Adrenal gland (tissue), 9 donors: ENCODE measurements at regions not wholly inside any gene's neighbourhood (a gene's known extent, or its start where the extent isn't known, plus 50 kb on each side); places are given as distances from the start of the nearest gene placed in this dataset.

ENCODE experiments used
- DNase-seq, 7 donors: peaks; one replicate each; pipeline ENCODE4 v3.0.0-alpha.2; 2019 to 2020
- H3K27ac ChIP-seq, 5 donors: fragments of 200-600 bp; sonication (generic) in 4 of 5; 1 replicate in 3 of 5; 2 replicates in 2 of 5; pipeline versions ENCODE4 v1.5.1 to v1.8.0; 2016 to 2020; ENCODE audit warnings: mild to moderate bottlenecking in 1 of 5
- H3K27me3 ChIP-seq: fragments of 200-600 bp; 2 replicates; pipeline ENCODE4 v1.8.0; 2021
- H3K36me3 ChIP-seq, 2 donors: fragments of 200-600 bp; replicated peaks in 1 of 2; 1 replicate in 1 of 2; 2 replicates in 1 of 2; pipeline versions ENCODE4 v1.5.1 to v1.8.0; 2018 to 2022
- H3K4me1 ChIP-seq, 2 donors: fragments of 200-600 bp; replicated peaks in 1 of 2; 1 replicate in 1 of 2; 2 replicates in 1 of 2; pipeline versions ENCODE4 v1.5.1 to v1.8.0; 2018 to 2021
- H3K4me3 ChIP-seq, 4 donors: fragments of 200-600 bp; sonication (generic) in 3 of 4; one replicate each; pipeline ENCODE4 v1.5.1; 2016 to 2018
- H3K9me3 ChIP-seq, 3 donors: fragments of 200-600 bp; sonication (generic) in 1 of 3; replicated peaks in 1 of 3; 1 replicate in 2 of 3; 2 replicates in 1 of 3; pipeline versions ENCODE4 v1.5.1 to v1.8.0; 2016 to 2021
- POLR2A ChIP-seq, 2 donors: fragments of 450-650 bp; IDR thresholded peaks; one replicate each; pipeline ENCODE4 v1.6.1; 2017; ENCODE audit warnings: antibody characterized with exemption in 2 of 2, mild to moderate bottlenecking in 2 of 2, moderate library complexity in 1 of 2
- WGBS, 4 donors: extraction: QIAGEN DNeasy Blood & Tissue Kit in 2 of 4; methylation state at CpG; one replicate each; pipeline versions ENCODE4 v1.1.5 to v1.1.7; 2013 to 2017; 5-methylcytosine and 5-hydroxymethylcytosine counted together
- intact Hi-C, 2 donors: fragments of 100-400 bp; cut with DNase I; formaldehyde crosslinking; loops; one replicate each; pipeline versions ENCODE4 v1.14.1 to v1.15.0; 2022 to 2023
- TF ChIP-seq, protein P1 (sequence below), 6 experiments: fragments of 450-650 bp in 4 of 6; fragments of 200-600 bp in 2 of 6; sonication (generic) in 1 of 6; IDR thresholded peaks; 1 replicate in 5 of 6; 2 replicates in 1 of 6; pipeline versions ENCODE4 v1.5.1 to v1.8.0; 2016 to 2021; ENCODE audit warnings: antibody characterized with exemption in 6 of 6, mild to moderate bottlenecking in 2 of 6, moderate library complexity in 1 of 6
- donor health status: healthy with polysubstance abuse.
- donor health status: Bipolar disorder and iron deficiency.
- donor health status: DM: yes; HTN: yes; CAD: no.
- donor health status: DM: no; HTN: no; CAD: no.
- donor health status: DM: no; HTN: no; CAD: no.

DNA sequence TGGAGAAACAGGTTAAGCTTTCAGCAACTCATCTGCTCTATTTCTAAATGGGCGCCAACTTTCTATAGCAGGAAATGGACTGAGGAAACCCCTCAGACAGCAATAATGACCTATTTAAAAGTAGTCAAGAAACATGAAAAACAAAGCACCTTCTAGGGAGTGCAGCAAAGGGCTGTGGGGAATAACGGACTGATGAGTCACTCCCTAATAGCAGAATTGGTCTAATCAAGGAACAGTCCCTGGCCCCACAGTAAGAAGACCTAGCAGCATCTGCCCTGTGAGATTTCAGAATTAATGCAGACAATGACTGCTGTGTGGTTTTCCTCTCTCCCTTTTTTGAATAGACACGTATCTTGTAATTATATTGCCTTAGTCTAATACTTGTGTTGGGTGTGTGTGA is 602.9 kb downstream of the IPMK start:
- no peak for DNase-seq
- no peaks in the 10 kb centered on the region for H3K4me1 ChIP-seq
- no peak overlapping the region for H3K27ac ChIP-seq
- no peaks in the 10 kb centered on the region for H3K27me3 ChIP-seq
- TF ChIP-seq, protein P1, sequence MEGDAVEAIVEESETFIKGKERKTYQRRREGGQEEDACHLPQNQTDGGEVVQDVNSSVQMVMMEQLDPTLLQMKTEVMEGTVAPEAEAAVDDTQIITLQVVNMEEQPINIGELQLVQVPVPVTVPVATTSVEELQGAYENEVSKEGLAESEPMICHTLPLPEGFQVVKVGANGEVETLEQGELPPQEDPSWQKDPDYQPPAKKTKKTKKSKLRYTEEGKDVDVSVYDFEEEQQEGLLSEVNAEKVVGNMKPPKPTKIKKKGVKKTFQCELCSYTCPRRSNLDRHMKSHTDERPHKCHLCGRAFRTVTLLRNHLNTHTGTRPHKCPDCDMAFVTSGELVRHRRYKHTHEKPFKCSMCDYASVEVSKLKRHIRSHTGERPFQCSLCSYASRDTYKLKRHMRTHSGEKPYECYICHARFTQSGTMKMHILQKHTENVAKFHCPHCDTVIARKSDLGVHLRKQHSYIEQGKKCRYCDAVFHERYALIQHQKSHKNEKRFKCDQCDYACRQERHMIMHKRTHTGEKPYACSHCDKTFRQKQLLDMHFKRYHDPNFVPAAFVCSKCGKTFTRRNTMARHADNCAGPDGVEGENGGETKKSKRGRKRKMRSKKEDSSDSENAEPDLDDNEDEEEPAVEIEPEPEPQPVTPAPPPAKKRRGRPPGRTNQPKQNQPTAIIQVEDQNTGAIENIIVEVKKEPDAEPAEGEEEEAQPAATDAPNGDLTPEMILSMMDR (IDR thresholded peaks at IDR 0.05): no peak
- TF ChIP-seq POLR2A (IDR thresholded peaks at IDR 0.05): no peak
- H3K36me3 ChIP-seq: no peaks in the 10 kb centered on the region
- intact Hi-C loops: no loop called here
- no peak overlapping the region for H3K4me3 ChIP-seq
- no peaks in the 10 kb centered on the region for H3K9me3 ChIP-seq
- WGBS, 4 donors: 70 to 78% (median 73%) methylated on average over 3 of the region's 3 CpGs

DNA sequence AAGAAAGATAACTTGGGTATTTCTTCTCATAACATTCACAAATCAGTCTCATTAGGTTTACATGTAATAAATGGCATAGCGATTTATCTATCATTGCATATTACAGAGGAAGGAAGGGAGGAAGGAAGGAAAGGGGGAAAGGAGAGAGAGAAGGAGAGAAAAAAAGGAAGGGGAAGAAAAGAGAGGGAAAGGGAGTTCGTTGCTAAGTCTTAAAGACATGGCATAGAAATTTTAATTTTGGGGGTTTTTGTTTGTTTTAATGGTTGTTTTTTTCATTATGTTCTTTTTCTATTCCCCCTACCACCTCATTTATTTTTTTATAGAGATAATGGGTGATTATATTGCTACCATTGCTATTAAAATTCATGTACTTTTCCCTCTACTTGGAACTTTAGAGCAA is 604.3 kb downstream of the IPMK start:
- Histone ChIP-seq H3K27me3 (no peaks in the 10 kb centered on the region), H3K9me3 (no peaks in the 10 kb centered on the region), H3K4me3 (no peak overlapping the region), H3K4me1 (no peaks in the 10 kb centered on the region), H3K27ac (no peak overlapping the region), H3K36me3 (no peaks in the 10 kb centered on the region)
- no peak for DNase-seq
- WGBS, 4 donors: 72 to 79% (median 75%) methylated on average over 2 of the region's 2 CpGs
- intact Hi-C loops: no loop called here
- TF ChIP-seq, protein P1 (IDR thresholded peaks at IDR 0.05): no peak
- TF ChIP-seq POLR2A (IDR thresholded peaks at IDR 0.05): no peak

DNA sequence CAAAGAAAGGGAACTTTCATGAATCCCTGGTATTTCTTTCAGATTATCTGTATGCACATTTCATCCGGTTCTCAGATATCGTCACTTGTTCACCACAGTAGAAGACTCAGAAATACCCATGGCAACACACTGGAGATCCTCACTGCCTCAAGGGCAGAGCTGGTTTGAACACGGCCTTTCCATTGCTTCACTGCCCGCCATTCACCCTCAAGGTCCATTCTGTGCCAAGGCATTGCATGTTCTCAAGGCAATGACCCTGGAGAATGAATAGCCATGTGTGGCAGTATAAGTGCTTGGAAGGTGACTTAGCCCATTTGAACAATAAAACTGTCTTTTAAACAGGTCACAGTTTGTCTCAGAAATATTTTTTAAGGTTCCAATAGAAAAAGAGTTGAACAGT is 606.5 kb downstream of the IPMK start:
- intact Hi-C loops: no loop called here
- Histone ChIP-seq H3K27ac (no peak overlapping the region), H3K4me3 (no peak overlapping the region), H3K9me3 (no peaks in the 10 kb centered on the region), H3K4me1 (no peaks in the 10 kb centered on the region), H3K36me3 (no peaks in the 10 kb centered on the region), H3K27me3 (no peaks in the 10 kb centered on the region)
- no peak for TF ChIP-seq POLR2A (IDR thresholded peaks at IDR 0.05)
- TF ChIP-seq, protein P1 (IDR thresholded peaks at IDR 0.05): no peak
- DNase-seq: peak; percentile 34 to 81 (median 63)
- WGBS, 4 donors: 40 to 48% (median 43%) methylated on average over 4 of the region's 4 CpGs

DNA sequence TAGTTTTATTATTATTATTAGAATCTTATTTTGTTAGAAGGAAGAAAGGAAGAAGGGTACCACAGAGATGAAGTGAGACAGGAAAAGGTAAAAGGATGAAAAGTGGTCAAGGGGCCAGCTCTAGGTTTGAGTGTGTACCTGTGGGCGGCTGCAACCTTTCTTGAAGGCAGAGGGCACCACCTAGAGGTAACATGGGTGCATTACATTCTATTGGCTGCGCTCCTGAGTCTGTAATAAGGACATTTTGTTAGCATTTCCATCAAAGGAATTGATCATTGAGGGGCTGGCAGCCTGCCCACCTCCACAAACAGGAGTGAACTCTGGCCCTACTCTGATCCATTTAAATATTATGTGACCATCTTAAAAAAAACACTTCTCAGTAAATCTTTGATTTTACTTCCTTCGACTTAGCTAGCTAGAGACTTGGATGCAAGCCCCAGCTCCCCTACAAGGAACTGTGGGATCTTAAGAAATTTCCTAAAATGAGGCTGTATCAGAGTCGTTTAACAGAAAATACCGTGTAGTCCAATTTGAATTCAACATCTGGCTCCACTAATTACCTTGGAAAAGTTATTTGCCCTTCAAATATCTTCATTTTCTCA is 610.4 kb downstream of the IPMK start:
- TF ChIP-seq, protein P1 (IDR thresholded peaks at IDR 0.05): peak; percentile 57 to 75 (median 70)
- no peak for TF ChIP-seq POLR2A (IDR thresholded peaks at IDR 0.05)
- H3K4me1 ChIP-seq: no peaks in the 10 kb centered on the region
- no peaks in the 10 kb centered on the region for H3K36me3 ChIP-seq
- no peak overlapping the region for H3K4me3 ChIP-seq
- intact Hi-C loops: loop anchor here in 1 of 2 donors (10.0 kb wide), 1 partner anchor 312 kb away; no protein-coding TSS in a partner anchor
- no peak overlapping the region for H3K27ac ChIP-seq
- no peaks in the 10 kb centered on the region for H3K9me3 ChIP-seq
- DNase-seq: peak; percentile 23 to 82 (median 52)
- no peaks in the 10 kb centered on the region for H3K27me3 ChIP-seq
- 21 to 24% (median 23%) methylated on average over 5 of the region's 5 CpGs for WGBS, 4 donors
